OCI-LY7 (cell line): ENCODE measurements at regions not wholly inside any gene's neighbourhood (a gene's known extent, or its start where the extent isn't known, plus 50 kb on each side); places are given as distances from the start of the nearest gene placed in this dataset.

ENCODE experiments used
- BruUV-seq: library from RNA; stranded (reverse); fragments of 400-500 nt; replicated peaks from 2 replicates; lab custom pipeline; 2021; lab: Mats Ljungman, UMichigan
- CTCF ChIA-PET: fragments of 300-600 bp; sonication (Branson Sonifier 250); formaldehyde crosslinking; loops from one replicate; lab custom pipeline; 2022; ENCODE audit warnings: antibody characterized with exemption; ENCODE audit not compliant: unreplicated experiment; lab: Charles Lee
- POLR2A ChIA-PET: fragments of 300-600 bp; sonication (Branson Sonifier 250); formaldehyde crosslinking; loops from one replicate; lab custom pipeline; 2022; ENCODE audit warnings: antibody characterized with exemption; lab: Charles Lee
- DNase-seq: peaks from one replicate; pipeline ENCODE4 v3.0.0-alpha.2; 2015; ENCODE audit warnings: low spot score
- H2AFZ ChIP-seq: fragments of 200-600 bp; sonication (generic), shearing (Covaris generic); 2 replicates; pipeline ENCODE4 v1.6.1; 2014; ENCODE audit warnings: mild to moderate bottlenecking, antibody characterized with exemption, low read length, moderate library complexity
- H3K27ac ChIP-seq: fragments of 200-600 bp; sonication (generic); 2 replicates; pipeline ENCODE4 v1.5.1; 2014; ENCODE audit warnings: mixed run types, low read depth, mild to moderate bottlenecking, moderate library complexity, low read length, inconsistent platforms; ENCODE audit not compliant: poor library complexity, severe bottlenecking
- H3K36me3 ChIP-seq: fragments of 200-600 bp; sonication (generic); 2 replicates; pipeline ENCODE4 v1.6.1; 2014; ENCODE audit warnings: mild to moderate bottlenecking, antibody characterized with exemption, low read length, moderate library complexity, mixed read lengths; ENCODE audit not compliant: insufficient read depth
- H3K4me1 ChIP-seq: fragments of 200-600 bp; sonication (generic); 2 replicates; pipeline ENCODE4 v1.5.1; 2014; ENCODE audit warnings: mild to moderate bottlenecking, low read length; ENCODE audit not compliant: insufficient read depth, poor library complexity, severe bottlenecking
- H3K4me2 ChIP-seq: fragments of 200-600 bp; sonication (generic); 2 replicates; pipeline ENCODE4 v1.6.1; 2014; ENCODE audit warnings: mild to moderate bottlenecking, low read length
- H3K4me3 ChIP-seq: fragments of 200-600 bp; sonication (generic); 2 replicates; pipeline ENCODE4 v1.5.1; 2014; ENCODE audit warnings: mild to moderate bottlenecking, low read depth, low read length; ENCODE audit not compliant: poor library complexity, severe bottlenecking
- H3K79me2 ChIP-seq: fragments of 200-600 bp; sonication (generic); 2 replicates; pipeline ENCODE4 v1.6.1; 2016; ENCODE audit warnings: low read depth, mild to moderate bottlenecking, low read length, moderate library complexity, mixed read lengths; ENCODE audit not compliant: insufficient read depth
- H3K9me2 ChIP-seq: fragments of 200-600 bp; sonication (generic); 2 replicates; pipeline ENCODE4 v1.6.1; 2016; ENCODE audit warnings: mild to moderate bottlenecking, low read length, mixed read lengths; ENCODE audit not compliant: insufficient read depth
- H3K9me3 ChIP-seq: fragments of 200-600 bp; sonication (generic); 2 replicates; pipeline ENCODE4 v1.6.1; 2014; ENCODE audit warnings: mild to moderate bottlenecking, mixed run types, low read length, mixed read lengths
- H4K20me1 ChIP-seq: fragments of 200-600 bp; sonication (generic); 2 replicates; pipeline ENCODE4 v1.6.1; 2014; ENCODE audit warnings: mild to moderate bottlenecking, antibody characterized with exemption, low read length, moderate library complexity, mixed read lengths; ENCODE audit not compliant: insufficient read depth
- CTCF ChIP-seq: fragments of 200-600 bp; sonication (generic); conservative IDR thresholded peaks from 2 replicates; pipeline ENCODE4 v1.5.1; 2014; ENCODE audit warnings: mild to moderate bottlenecking, antibody characterized with exemption, low read length, moderate library complexity, mixed read lengths
- EZH2phosphoT487 ChIP-seq: fragments of 200-600 bp; sonication (generic); IDR thresholded peaks from 2 replicates; pipeline ENCODE4 v1.6.1; 2018; ENCODE audit warnings: low read depth, borderline replicate concordance, mild to moderate bottlenecking, mixed run types, antibody characterized with exemption, low read length, moderate library complexity, mixed read lengths
- intact Hi-C: fragments of 100-400 bp; cut with micrococcal nuclease; formaldehyde crosslinking; loops from one replicate; pipeline ENCODE4 v1.10.0; 2022; ENCODE audit not compliant: unreplicated experiment

- H3K4me1 ChIP-seq: no peaks in the 10 kb centered on the region
- no peak overlapping the region for H2AFZ ChIP-seq
- no peaks in the 10 kb centered on the region for H3K36me3 ChIP-seq
- H3K9me2 ChIP-seq: no peaks in the 10 kb centered on the region
- H3K4me2 ChIP-seq: no peak overlapping the region
- intact Hi-C loops: no loop called here
- TF ChIP-seq EZH2phosphoT487 (no peak), CTCF (no peak)
- no peak overlapping the region for H3K27ac ChIP-seq
- DNase-seq: no peak
- POLR2A ChIA-PET: no interaction called here
- H3K9me3 ChIP-seq: no peaks in the 10 kb centered on the region
- CTCF ChIA-PET: no interaction called here
- H3K4me3 ChIP-seq: no peak overlapping the region
- no TSS peak for BruUV-seq
- H4K20me1 ChIP-seq: no peaks in the 10 kb centered on the region
- H3K79me2 ChIP-seq: no peaks in the 10 kb centered on the region
Observed at GRCh38 chr13:63345835-63346234, 1930.2 kb upstream of the PCDH20 start.

GRCh38 chr13:63344711-63345110 lies 1929.1 kb upstream of the PCDH20 start:
- no peaks in the 10 kb centered on the region for H3K9me2 ChIP-seq
- no peak overlapping the region for H3K4me3 ChIP-seq
- no peak overlapping the region for H3K4me2 ChIP-seq
- POLR2A ChIA-PET: no interaction called here
- no peaks in the 10 kb centered on the region for H3K36me3 ChIP-seq
- no peak for TF ChIP-seq CTCF
- TF ChIP-seq EZH2phosphoT487: no peak
- no peak for DNase-seq
- no peaks in the 10 kb centered on the region for H4K20me1 ChIP-seq
- no peak overlapping the region for H2AFZ ChIP-seq
- no peaks in the 10 kb centered on the region for H3K79me2 ChIP-seq
- intact Hi-C loops: no loop called here
- CTCF ChIA-PET: no interaction called here
- H3K27ac ChIP-seq: no peak overlapping the region
- no TSS peak for BruUV-seq
- H3K9me3 ChIP-seq: no peaks in the 10 kb centered on the region
- no peaks in the 10 kb centered on the region for H3K4me1 ChIP-seq

- no peak overlapping the region for H2AFZ ChIP-seq
- intact Hi-C loops: no loop called here
- no peaks in the 10 kb centered on the region for H4K20me1 ChIP-seq
- ChIA-PET CTCF (no interaction called here), POLR2A (interaction anchor here (0.6 kb wide), 1 partner anchor 259 kb away, joined by 3 read pairs; no protein-coding TSS in a partner anchor)
- no peaks in the 10 kb centered on the region for H3K4me1 ChIP-seq
- no peak overlapping the region for H3K27ac ChIP-seq
- no peak overlapping the region for H3K4me2 ChIP-seq
- H3K79me2 ChIP-seq: no peaks in the 10 kb centered on the region
- no peak overlapping the region for H3K4me3 ChIP-seq
- no peaks in the 10 kb centered on the region for H3K9me2 ChIP-seq
- H3K36me3 ChIP-seq: no peaks in the 10 kb centered on the region
- H3K9me3 ChIP-seq: no peaks in the 10 kb centered on the region
- BruUV-seq: no TSS peak
- DNase-seq: no peak
- TF ChIP-seq EZH2phosphoT487 (no peak), CTCF (no peak)
Observed at GRCh38 chr13:63337921-63338320, 1922.3 kb upstream of the PCDH20 start.
